Keratinocyte (primary cell): ENCODE measurements at regions not wholly inside any gene's neighbourhood (a gene's known extent, or its start where the extent isn't known, plus 50 kb on each side); places are given as distances from the start of the nearest gene placed in this dataset.

ENCODE experiments used
- DNase-seq: peaks from one replicate; pipeline ENCODE4 v3.0.0-alpha.2; 2011; ENCODE audit warnings: low read depth, missing footprints, low spot score
- FAIRE-seq: peaks from 2 replicates; lab custom pipeline; 2011; peaks lifted over from hg19 to GRCh38; lab: Jason Lieb, UNC
- H2AFZ ChIP-seq: 2 replicates; pipeline ENCODE4 v1.6.0; 2012; ENCODE audit warnings: low read length, control low read depth, inconsistent platforms; ENCODE audit not compliant: control insufficient read depth
- H3K27ac ChIP-seq: 2 replicates; pipeline ENCODE4 v1.5.1; 2011; ENCODE audit warnings: low read length; ENCODE audit not compliant: control insufficient read depth, insufficient read depth
- H3K27me3 ChIP-seq: 3 replicates; pipeline ENCODE4 v1.6.0; 2011; ENCODE audit warnings: low read length; ENCODE audit not compliant: control insufficient read depth, insufficient read depth; ENCODE audit errors: extremely low read depth
- H3K36me3 ChIP-seq, 2 experiments: 2 replicates in 1 of 2; 3 replicates in 1 of 2; pipeline ENCODE4 v1.5.1; 2011; ENCODE audit warnings: low read length in 2 of 2, mild to moderate bottlenecking in 1 of 2; ENCODE audit not compliant: control insufficient read depth in 2 of 2, insufficient read depth in 2 of 2; ENCODE audit errors: extremely low read depth in 1 of 2
- H3K4me1 ChIP-seq: 3 replicates; pipeline ENCODE4 v1.5.1; 2011; ENCODE audit warnings: low read length; ENCODE audit not compliant: control insufficient read depth, insufficient read depth; ENCODE audit errors: extremely low read depth
- H3K4me2 ChIP-seq: 3 replicates; pipeline ENCODE4 v1.6.0; 2011; ENCODE audit warnings: low read depth, low read length; ENCODE audit not compliant: control insufficient read depth, insufficient read depth; ENCODE audit errors: extremely low read depth
- H3K4me3 ChIP-seq, 3 experiments: fragments of 200-600 bp in 1 of 3; sonication (generic) in 1 of 3; 2 replicates in 2 of 3; 3 replicates in 1 of 3; pipeline ENCODE4 v1.5.1; 2011 to 2016; ENCODE audit warnings: low read length in 3 of 3, mild to moderate bottlenecking in 3 of 3, control low read depth in 2 of 3, inconsistent platforms in 1 of 3, low read depth in 1 of 3, mixed read lengths in 1 of 3, mixed run types in 1 of 3, moderate library complexity in 1 of 3; ENCODE audit not compliant: control insufficient read depth in 2 of 3, insufficient read depth in 2 of 3; ENCODE audit errors: extremely low read depth in 1 of 3
- H3K79me2 ChIP-seq: 2 replicates; pipeline ENCODE4 v1.6.0; 2012; ENCODE audit warnings: low read length; ENCODE audit not compliant: control insufficient read depth, insufficient read depth
- H3K9ac ChIP-seq: 3 replicates; pipeline ENCODE4 v1.6.0; 2011; ENCODE audit warnings: low read length; ENCODE audit not compliant: control insufficient read depth, insufficient read depth; ENCODE audit errors: extremely low read depth
- H3K9me1 ChIP-seq: 3 replicates; pipeline ENCODE4 v1.6.0; 2011; ENCODE audit warnings: low read length; ENCODE audit not compliant: control insufficient read depth, insufficient read depth; ENCODE audit errors: extremely low read depth
- H3K9me3 ChIP-seq: 2 replicates; pipeline ENCODE4 v1.5.1; 2012; ENCODE audit warnings: low read depth, low read length; ENCODE audit not compliant: control insufficient read depth
- H4K20me1 ChIP-seq: 3 replicates; pipeline ENCODE4 v1.6.0; 2011; ENCODE audit warnings: low read length; ENCODE audit not compliant: control insufficient read depth, insufficient read depth; ENCODE audit errors: extremely low read depth
- CTCF ChIP-seq, 3 experiments: IDR thresholded peaks in 1 of 3; conservative IDR thresholded peaks in 1 of 3; optimal IDR thresholded peaks in 1 of 3; 2 replicates in 2 of 3; 3 replicates in 1 of 3; pipeline versions ENCODE3 to v1.5.1; 2011; ENCODE audit warnings: low read length in 3 of 3, mild to moderate bottlenecking in 3 of 3, moderate library complexity in 2 of 3, control low read depth in 1 of 3, inconsistent platforms in 1 of 3; ENCODE audit not compliant: insufficient read depth in 2 of 3; ENCODE audit errors: extremely low read depth in 1 of 3
- EZH2 ChIP-seq: IDR thresholded peaks from one replicate; pipeline ENCODE4 v1.6.1; 2012; ENCODE audit warnings: inconsistent platforms, mild to moderate bottlenecking, low read length, moderate library complexity
- dilution Hi-C: fragments of 300-500 bp; cut with MboI; formaldehyde crosslinking; loops from one replicate; pipeline ENCODE4 v1.7.0; 2020; ENCODE audit warnings: low sequenced_read_pairs; ENCODE audit not compliant: extremely low pct_ligation_motif_present

- Histone ChIP-seq H3K36me3 (no peaks in the 10 kb centered on the region), H3K4me3 (no peak overlapping the region), H3K9me3 (no peaks in the 10 kb centered on the region), H3K9ac (no peak overlapping the region), H3K4me2 (no peak overlapping the region), H2AFZ (no peak overlapping the region), H3K27me3 (no peaks in the 10 kb centered on the region), H4K20me1 (no peaks in the 10 kb centered on the region), H3K9me1 (no peaks in the 10 kb centered on the region), H3K27ac (no peak overlapping the region), H3K79me2 (no peaks in the 10 kb centered on the region), H3K4me1 (peaks cover 33% of the 10 kb centered on the region)
- TF ChIP-seq EZH2 (no peak), CTCF (optimal IDR thresholded peaks at IDR 0.05 in 1 of 3, IDR thresholded peaks at IDR 0.05 in 1 of 3, conservative IDR thresholded peaks at IDR 0.05 in 1 of 3; ENCODE audit: extremely low read depth in 1 of 3, insufficient read depth in 2 of 3, low read length in 3 of 3) (no peak)
- FAIRE-seq = no peak
- dilution Hi-C loops = no loop called here
- no peak for DNase-seq
Measured at GRCh38 chr20:22770241-22770800, 185.9 kb upstream of the FOXA2 start.

GRCh38 chr20:22771706-22772105 lies 187.3 kb upstream of the FOXA2 start:
- Histone ChIP-seq H4K20me1 (no peaks in the 10 kb centered on the region), H3K4me2 (no peak overlapping the region), H3K9ac (no peak overlapping the region), H3K36me3 (peaks cover 0 to 3% of the 10 kb centered on the region in 2 experiments), H3K27ac (no peak overlapping the region), H2AFZ (no peak overlapping the region), H3K27me3 (no peaks in the 10 kb centered on the region), H3K79me2 (no peaks in the 10 kb centered on the region), H3K4me1 (peaks cover 47% of the 10 kb centered on the region), H3K4me3 (no peak overlapping the region), H3K9me1 (no peaks in the 10 kb centered on the region), H3K9me3 (peaks cover 5% of the 10 kb centered on the region)
- TF ChIP-seq EZH2 (no peak), CTCF (optimal IDR thresholded peaks at IDR 0.05 in 1 of 3, IDR thresholded peaks at IDR 0.05 in 1 of 3, conservative IDR thresholded peaks at IDR 0.05 in 1 of 3; ENCODE audit: extremely low read depth in 1 of 3, insufficient read depth in 2 of 3, low read length in 3 of 3) (no peak)
- DNase-seq (no peak), FAIRE-seq (no peak)
- dilution Hi-C loops = no loop called here
